Hepatocyte (in vitro differentiated cells): ENCODE measurements at regions not wholly inside any gene's neighbourhood (a gene's known extent, or its start where the extent isn't known, plus 50 kb on each side); places are given as distances from the start of the nearest gene placed in this dataset.

Experiments
- DNase-seq: peaks from one replicate; pipeline ENCODE4 v3.0.0-alpha.2; 2016; ENCODE audit warnings: low spot score
- H2AFZ ChIP-seq: fragments of 200-600 bp; sonication (generic); 2 replicates; pipeline ENCODE4 v1.6.0; 2016; ENCODE audit warnings: antibody characterized with exemption, mild to moderate bottlenecking
- H3K27ac ChIP-seq: fragments of 200-600 bp; sonication (generic); 2 replicates; pipeline ENCODE4 v1.5.1; 2016; ENCODE audit warnings: mild to moderate bottlenecking
- H3K27me3 ChIP-seq: fragments of 200-600 bp; sonication (generic); 2 replicates; pipeline ENCODE4 v1.6.1; 2016
- H3K36me3 ChIP-seq: fragments of 200-600 bp; sonication (generic); replicated peaks from 2 replicates; pipeline ENCODE4 v1.5.1; 2016; ENCODE audit warnings: low read depth; ENCODE audit not compliant: insufficient read depth
- H3K4me1 ChIP-seq: fragments of 200-600 bp; sonication (generic); 2 replicates; pipeline ENCODE4 v1.5.1; 2016; ENCODE audit warnings: mild to moderate bottlenecking, moderate library complexity; ENCODE audit not compliant: insufficient read depth
- H3K4me2 ChIP-seq: fragments of 200-600 bp; sonication (generic); 2 replicates; pipeline ENCODE4 v1.6.0; 2016
- H3K4me3 ChIP-seq: fragments of 200-600 bp; sonication (generic); 2 replicates; pipeline ENCODE4 v1.5.1; 2016; ENCODE audit warnings: mild to moderate bottlenecking
- H3K79me2 ChIP-seq: fragments of 200-600 bp; sonication (generic); 2 replicates; pipeline ENCODE4 v1.6.0; 2017; ENCODE audit warnings: mild to moderate bottlenecking
- H3K9me2 ChIP-seq: fragments of 200-600 bp; sonication (generic); replicated peaks from 2 replicates; pipeline ENCODE4 v1.6.0; 2017; ENCODE audit warnings: mild to moderate bottlenecking; ENCODE audit not compliant: insufficient read depth
- H3K9me3 ChIP-seq: fragments of 200-600 bp; sonication (generic); 2 replicates; pipeline ENCODE4 v1.5.1; 2016; ENCODE audit warnings: low read depth, mild to moderate bottlenecking
- H4K20me1 ChIP-seq: fragments of 200-600 bp; sonication (generic); 2 replicates; pipeline ENCODE4 v1.6.0; 2016; ENCODE audit warnings: mild to moderate bottlenecking; ENCODE audit not compliant: insufficient read depth, poor library complexity, severe bottlenecking
- CTCF ChIP-seq: fragments of 200-600 bp; sonication (generic); IDR thresholded peaks from 2 replicates; pipeline ENCODE4 v1.5.1; 2016; ENCODE audit warnings: antibody characterized with exemption, mild to moderate bottlenecking; ENCODE audit not compliant: poor library complexity
- EZH2 ChIP-seq: fragments of 200-600 bp; sonication (generic); IDR thresholded peaks from 2 replicates; pipeline ENCODE4 v1.6.1; 2016; ENCODE audit warnings: antibody characterized with exemption, mild to moderate bottlenecking, borderline replicate concordance
- EZH2phosphoT487 ChIP-seq: fragments of 200-600 bp; sonication (generic); IDR thresholded peaks from one replicate; pipeline ENCODE4 v1.6.1; 2018; ENCODE audit warnings: antibody characterized with exemption, mild to moderate bottlenecking, low read depth, moderate library complexity; ENCODE audit not compliant: unreplicated experiment, severe bottlenecking
- WGBS: methylation state at CpG from one replicate; pipeline ENCODE4 v1.1.6; 2016; ENCODE audit warnings: low lambda C conversion rate; ENCODE audit errors: missing lambda C conversion rate; 5-methylcytosine and 5-hydroxymethylcytosine counted together

GRCh38 chr11:22497474-22497873, 128.1 kb downstream of the FANCF start:
- no peak for DNase-seq
- H3K4me2 ChIP-seq = no peak overlapping the region
- 85% methylated on average over 3 of the region's 3 CpGs for WGBS

GRCh38 chr11:22491555-22492225, 133.9 kb downstream of the FANCF start:
- WGBS = 56% methylated on average over 16 of the region's 16 CpGs
- no peak for TF ChIP-seq CTCF
- no peak for TF ChIP-seq EZH2
- TF ChIP-seq EZH2phosphoT487 = no peak
- Histone ChIP-seq H3K27ac (no peak overlapping the region), H3K9me3 (no peaks in the 10 kb centered on the region), H3K36me3 (no peaks in the 10 kb centered on the region), H3K79me2 (no peaks in the 10 kb centered on the region), H3K4me1 (no peaks in the 10 kb centered on the region), H3K27me3 (no peaks in the 10 kb centered on the region), H3K4me2 (peak overlapping the region; percentile 30), H3K4me3 (no peak overlapping the region), H3K9me2 (no peaks in the 10 kb centered on the region), H2AFZ (no peak overlapping the region), H4K20me1 (no peaks in the 10 kb centered on the region)
- DNase-seq = no peak

More at GRCh38 chr11:22497474-22497873, 128.1 kb downstream of the FANCF start:
- no peaks in the 10 kb centered on the region for H3K9me3 ChIP-seq
- no peaks in the 10 kb centered on the region for H3K9me2 ChIP-seq
- no peaks in the 10 kb centered on the region for H3K27me3 ChIP-seq
- H4K20me1 ChIP-seq = no peaks in the 10 kb centered on the region
- H3K4me3 ChIP-seq = no peak overlapping the region
- no peaks in the 10 kb centered on the region for H3K36me3 ChIP-seq
- TF ChIP-seq CTCF = no peak
- TF ChIP-seq EZH2phosphoT487 = no peak
- no peak for TF ChIP-seq EZH2
- H3K4me1 ChIP-seq = no peaks in the 10 kb centered on the region
- no peaks in the 10 kb centered on the region for H3K79me2 ChIP-seq
- no peak overlapping the region for H3K27ac ChIP-seq
- no peak overlapping the region for H2AFZ ChIP-seq

- H3K9me2 ChIP-seq = no peaks in the 10 kb centered on the region
- H3K27ac ChIP-seq = peak overlapping the region; percentile 38
- H3K4me2 ChIP-seq = no peak overlapping the region
- H3K36me3 ChIP-seq = no peaks in the 10 kb centered on the region
- H3K27me3 ChIP-seq = no peaks in the 10 kb centered on the region
- H3K9me3 ChIP-seq = no peaks in the 10 kb centered on the region
- no peak for DNase-seq
- no peaks in the 10 kb centered on the region for H3K79me2 ChIP-seq
- no peak overlapping the region for H2AFZ ChIP-seq
- TF ChIP-seq EZH2 (no peak), CTCF (no peak), EZH2phosphoT487 (no peak)
- H3K4me1 ChIP-seq = peaks cover 17% of the 10 kb centered on the region
- H4K20me1 ChIP-seq = no peaks in the 10 kb centered on the region
- no peak overlapping the region for H3K4me3 ChIP-seq
- 78% methylated on average over 4 of the region's 4 CpGs for WGBS
Observed at GRCh38 chr11:22479971-22480720, 142.0 kb downstream of the SLC17A6 start.
